HL-60 (cell line): ENCODE measurements at regions not wholly inside any gene's neighbourhood (a gene's known extent, or its start where the extent isn't known, plus 50 kb on each side); places are given as distances from the start of the nearest gene placed in this dataset.

Experiments
- GABPA ChIP-seq: IDR thresholded peaks from 2 replicates; pipeline ENCODE4 v1.6.1; 2012; ENCODE audit warnings: low read depth
- POLR2AphosphoS5 ChIP-seq: IDR thresholded peaks from 2 replicates; pipeline ENCODE4 v1.6.1; 2012; ENCODE audit warnings: low read depth
- REST ChIP-seq: IDR thresholded peaks from 2 replicates; pipeline ENCODE4 v1.6.1; 2012; ENCODE audit warnings: low read depth; ENCODE audit not compliant: insufficient replicate concordance
- SPI1 ChIP-seq: IDR thresholded peaks from 2 replicates; pipeline ENCODE4 v1.6.1; 2012; ENCODE audit warnings: low read depth, mild to moderate bottlenecking, borderline replicate concordance
- TF ChIP-seq, protein P1 (sequence below): IDR thresholded peaks from one replicate; pipeline ENCODE4 v1.5.1; 2011; ENCODE audit warnings: low read length, control low read depth, inconsistent platforms; ENCODE audit not compliant: insufficient read depth

DNA sequence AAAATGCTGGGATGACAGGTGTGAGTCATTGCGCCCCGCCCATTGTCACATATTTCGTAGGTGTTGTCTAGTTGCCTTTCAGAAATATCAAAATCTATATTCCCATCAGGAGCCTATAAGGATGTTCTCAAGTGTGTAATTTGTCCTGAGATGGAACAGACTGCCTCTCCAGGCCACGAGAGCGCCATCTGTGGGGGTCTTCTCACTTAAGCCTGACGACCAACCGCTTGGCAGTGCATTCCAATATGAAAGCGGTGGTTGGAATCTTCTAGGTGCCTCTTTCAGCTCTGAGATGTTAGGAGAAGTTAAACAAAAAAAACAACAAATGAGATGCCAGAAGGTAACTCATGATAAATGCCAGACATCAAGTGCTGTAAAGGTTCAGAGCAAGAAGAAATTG is 488.5 kb downstream of the QKI start:
- TF ChIP-seq, protein P1, sequence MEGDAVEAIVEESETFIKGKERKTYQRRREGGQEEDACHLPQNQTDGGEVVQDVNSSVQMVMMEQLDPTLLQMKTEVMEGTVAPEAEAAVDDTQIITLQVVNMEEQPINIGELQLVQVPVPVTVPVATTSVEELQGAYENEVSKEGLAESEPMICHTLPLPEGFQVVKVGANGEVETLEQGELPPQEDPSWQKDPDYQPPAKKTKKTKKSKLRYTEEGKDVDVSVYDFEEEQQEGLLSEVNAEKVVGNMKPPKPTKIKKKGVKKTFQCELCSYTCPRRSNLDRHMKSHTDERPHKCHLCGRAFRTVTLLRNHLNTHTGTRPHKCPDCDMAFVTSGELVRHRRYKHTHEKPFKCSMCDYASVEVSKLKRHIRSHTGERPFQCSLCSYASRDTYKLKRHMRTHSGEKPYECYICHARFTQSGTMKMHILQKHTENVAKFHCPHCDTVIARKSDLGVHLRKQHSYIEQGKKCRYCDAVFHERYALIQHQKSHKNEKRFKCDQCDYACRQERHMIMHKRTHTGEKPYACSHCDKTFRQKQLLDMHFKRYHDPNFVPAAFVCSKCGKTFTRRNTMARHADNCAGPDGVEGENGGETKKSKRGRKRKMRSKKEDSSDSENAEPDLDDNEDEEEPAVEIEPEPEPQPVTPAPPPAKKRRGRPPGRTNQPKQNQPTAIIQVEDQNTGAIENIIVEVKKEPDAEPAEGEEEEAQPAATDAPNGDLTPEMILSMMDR, result no peak
- TF ChIP-seq POLR2AphosphoS5, result no peak
- TF ChIP-seq REST, result no peak
- no peak for TF ChIP-seq GABPA
- no peak for TF ChIP-seq SPI1
